Cardiac fibroblast (primary cell): ENCODE measurements at regions not wholly inside any gene's neighbourhood (a gene's known extent, or its start where the extent isn't known, plus 50 kb on each side); places are given as distances from the start of the nearest gene placed in this dataset.
"Not testable (repeated sequence)": the region's sequence is repeated elsewhere in the genome, so short reads cannot be mapped to it uniquely, and the experiment has no call there.

Experiments
- DNase-seq, 2 donors: peaks; one replicate each; pipeline versions ENCODE4 v3.0.0 to v3.0.0-alpha.2; 2010; ENCODE audit warnings: low read depth in 2 of 2
- H3K4me3 ChIP-seq, 2 donors: replicated peaks in 1 of 2; 1 replicate in 1 of 2; 2 replicates in 1 of 2; pipeline ENCODE4 v1.5.1; 2011; ENCODE audit warnings: low read depth in 2 of 2, low read length in 2 of 2, mild to moderate bottlenecking in 2 of 2, moderate library complexity in 1 of 2
- CTCF ChIP-seq: IDR thresholded peaks from one replicate; pipeline ENCODE4 v1.5.1; 2011; ENCODE audit warnings: low read depth, mild to moderate bottlenecking, low read length, inconsistent platforms

GRCh38 chr3:36077320-36077719 lies 303.0 kb upstream of the STAC start:
- DNase-seq: no peak
- no peak for TF ChIP-seq CTCF
- H3K4me3 ChIP-seq: no peak overlapping the region

GRCh38 chr3:36082958-36083357 lies 297.3 kb upstream of the STAC start:
- H3K4me3 ChIP-seq, DNase-seq: not testable (repeated sequence)

- no peak overlapping the region for H3K4me3 ChIP-seq
- no peak for DNase-seq
- no peak for TF ChIP-seq CTCF
Observed at GRCh38 chr3:36095238-36095637, 285.1 kb upstream of the STAC start.

GRCh38 chr3:36097209-36097608 lies 283.1 kb upstream of the STAC start:
- DNase-seq: no peak
- no peak overlapping the region for H3K4me3 ChIP-seq
- TF ChIP-seq CTCF: no peak

- no peak for DNase-seq
- H3K4me3 ChIP-seq: no peak overlapping the region
- no peak for TF ChIP-seq CTCF
Observed at GRCh38 chr3:36114353-36114752, 266.0 kb upstream of the STAC start.

- peak; percentile 45 to 78 for DNase-seq
- no peak overlapping the region for H3K4me3 ChIP-seq
- TF ChIP-seq CTCF: peak; percentile 72
Observed at GRCh38 chr3:36124118-36124796, 256.0 kb upstream of the STAC start.

- H3K4me3 ChIP-seq: no peak overlapping the region
- peak in 1 of 2 donors; percentile 18 for DNase-seq
- peak; percentile 30 for TF ChIP-seq CTCF
Observed at GRCh38 chr3:36132214-36132613, 248.1 kb upstream of the STAC start.
